Prostate gland (tissue), 2 donors: ENCODE measurements at regions not wholly inside any gene's neighbourhood (a gene's known extent, or its start where the extent isn't known, plus 50 kb on each side); places are given as distances from the start of the nearest gene placed in this dataset.

Experiments
- DNase-seq: peaks from one replicate; pipeline ENCODE4 v3.0.0-alpha.2; 2019; ENCODE audit warnings: low spot score
- H3K27ac ChIP-seq, 2 donors: fragments of 200-600 bp; sonication (generic); 2 replicates each; pipeline ENCODE4 v1.5.1; 2017 to 2019
- H3K27me3 ChIP-seq: fragments of 200-600 bp; sonication (generic); replicated peaks from 2 replicates; pipeline ENCODE4 v1.5.1; 2019; ENCODE audit not compliant: insufficient read depth
- H3K36me3 ChIP-seq, 2 donors: fragments of 200-600 bp; sonication (generic); 1 replicate in 1 of 2; 2 replicates in 1 of 2; pipeline versions ENCODE4 v1.5.1 to v1.8.1; 2017 to 2019
- H3K4me1 ChIP-seq: fragments of 200-600 bp; sonication (generic); replicated peaks from 2 replicates; pipeline ENCODE4 v1.5.1; 2019
- H3K4me3 ChIP-seq, 2 donors: fragments of 200-600 bp; sonication (generic); 2 replicates each; pipeline ENCODE4 v1.5.1; 2017 to 2019
- H3K9me3 ChIP-seq: fragments of 200-600 bp; sonication (generic); 2 replicates; pipeline ENCODE4 v1.5.1; 2017
- POLR2A ChIP-seq: fragments of 450-650 bp; IDR thresholded peaks from one replicate; pipeline ENCODE4 v1.6.1; 2016; ENCODE audit warnings: antibody characterized with exemption, mild to moderate bottlenecking
- POLR2AphosphoS5 ChIP-seq: sonication (generic); formaldehyde crosslinking; IDR thresholded peaks from one replicate; pipeline ENCODE4 v1.6.1; 2017; ENCODE audit warnings: antibody characterized with exemption
- WGBS: methylation state at CpG from one replicate; pipeline ENCODE4 v1.1.5; 2018; 5-methylcytosine and 5-hydroxymethylcytosine counted together
- intact Hi-C: fragments of 100-400 bp; cut with DNase I; formaldehyde crosslinking; loops from one replicate; pipeline ENCODE4 v1.14.2; 2022
- TF ChIP-seq, protein P1 (sequence below), 4 experiments: fragments of 200-600 bp in 2 of 4; fragments of 450-650 bp in 2 of 4; sonication (generic) in 2 of 4; IDR thresholded peaks; 1 replicate in 3 of 4; 2 replicates in 1 of 4; pipeline ENCODE4 v1.5.1; 2016 to 2019; ENCODE audit warnings: antibody characterized with exemption in 4 of 4, mild to moderate bottlenecking in 2 of 4, moderate library complexity in 2 of 4

DNA sequence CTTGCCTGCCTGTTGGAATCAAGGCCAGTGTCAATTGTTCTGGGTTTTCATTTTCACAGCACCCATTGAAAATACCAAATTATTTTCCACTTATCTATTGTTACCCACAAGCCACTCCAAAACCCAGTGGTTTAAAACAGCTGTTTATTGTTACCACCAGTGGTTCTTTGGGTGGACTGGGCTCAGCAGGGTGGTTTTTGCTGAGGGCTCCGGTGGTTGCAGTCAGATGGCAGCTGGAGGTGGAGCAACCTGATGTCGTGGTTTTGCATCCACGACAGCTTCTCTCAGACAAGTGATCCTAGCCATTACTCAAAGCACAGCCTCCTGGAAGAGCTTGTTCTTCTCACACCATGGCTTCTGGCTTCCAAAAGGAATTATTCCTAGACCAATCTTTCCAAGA is 235.1 kb upstream of the ADARB2 start:
- Histone ChIP-seq H3K4me3 (no peak overlapping the region), H3K4me1 (no peaks in the 10 kb centered on the region)
- intact Hi-C loops, result no loop called here

DNA sequence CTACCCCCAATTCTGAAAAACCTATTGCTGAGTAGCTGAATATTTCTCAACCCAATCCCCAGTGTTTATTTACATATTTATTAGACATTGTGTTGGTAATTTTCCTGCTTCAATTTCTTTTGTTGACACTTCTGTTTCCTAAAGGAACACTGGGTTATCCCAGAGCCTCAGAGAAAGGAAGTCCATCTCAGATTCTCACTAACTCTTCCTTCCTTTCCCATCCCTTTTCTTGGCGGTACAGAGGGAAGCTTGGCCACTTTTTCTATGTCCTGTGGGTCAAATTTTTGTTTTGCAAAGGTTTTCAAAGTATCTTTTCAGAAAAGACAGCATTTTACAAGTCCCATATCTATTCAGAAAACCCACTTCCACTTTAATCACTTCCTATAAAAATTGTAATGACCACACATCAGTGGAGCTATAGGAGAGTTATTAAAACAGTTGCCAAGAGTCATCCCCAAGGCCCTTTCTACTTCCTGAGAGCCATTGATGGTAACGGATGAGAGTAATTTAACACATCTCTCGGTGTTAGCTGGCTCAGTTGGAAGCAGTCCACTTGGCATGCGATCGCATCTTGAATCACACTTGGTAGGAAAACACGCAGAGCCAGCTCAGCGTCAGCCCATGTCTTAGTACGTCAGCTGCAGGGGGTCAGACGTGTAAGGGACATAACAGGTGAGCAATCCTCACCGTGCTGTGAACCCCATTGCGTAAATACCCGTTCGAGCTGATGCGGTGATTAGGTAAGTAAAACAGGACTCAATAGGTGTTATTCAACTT is 231.1 kb upstream of the ADARB2 start:
- intact Hi-C loops, result no loop called here
- 68% methylated on average over 14 of the region's 14 CpGs for WGBS

More for the DNA sequence above, 235.1 kb upstream of the ADARB2 start:
- DNase-seq, result no peak
- no peaks in the 10 kb centered on the region for H3K36me3 ChIP-seq
- WGBS, result 91% methylated on average over 3 of the region's 3 CpGs
- no peak overlapping the region for H3K27ac ChIP-seq
- no peaks in the 10 kb centered on the region for H3K27me3 ChIP-seq
- no peak for TF ChIP-seq POLR2AphosphoS5
- TF ChIP-seq, protein P1, sequence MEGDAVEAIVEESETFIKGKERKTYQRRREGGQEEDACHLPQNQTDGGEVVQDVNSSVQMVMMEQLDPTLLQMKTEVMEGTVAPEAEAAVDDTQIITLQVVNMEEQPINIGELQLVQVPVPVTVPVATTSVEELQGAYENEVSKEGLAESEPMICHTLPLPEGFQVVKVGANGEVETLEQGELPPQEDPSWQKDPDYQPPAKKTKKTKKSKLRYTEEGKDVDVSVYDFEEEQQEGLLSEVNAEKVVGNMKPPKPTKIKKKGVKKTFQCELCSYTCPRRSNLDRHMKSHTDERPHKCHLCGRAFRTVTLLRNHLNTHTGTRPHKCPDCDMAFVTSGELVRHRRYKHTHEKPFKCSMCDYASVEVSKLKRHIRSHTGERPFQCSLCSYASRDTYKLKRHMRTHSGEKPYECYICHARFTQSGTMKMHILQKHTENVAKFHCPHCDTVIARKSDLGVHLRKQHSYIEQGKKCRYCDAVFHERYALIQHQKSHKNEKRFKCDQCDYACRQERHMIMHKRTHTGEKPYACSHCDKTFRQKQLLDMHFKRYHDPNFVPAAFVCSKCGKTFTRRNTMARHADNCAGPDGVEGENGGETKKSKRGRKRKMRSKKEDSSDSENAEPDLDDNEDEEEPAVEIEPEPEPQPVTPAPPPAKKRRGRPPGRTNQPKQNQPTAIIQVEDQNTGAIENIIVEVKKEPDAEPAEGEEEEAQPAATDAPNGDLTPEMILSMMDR (IDR thresholded peaks at IDR 0.05), result no peak
- TF ChIP-seq POLR2A, result no peak
- H3K9me3 ChIP-seq, result no peaks in the 10 kb centered on the region

DNA sequence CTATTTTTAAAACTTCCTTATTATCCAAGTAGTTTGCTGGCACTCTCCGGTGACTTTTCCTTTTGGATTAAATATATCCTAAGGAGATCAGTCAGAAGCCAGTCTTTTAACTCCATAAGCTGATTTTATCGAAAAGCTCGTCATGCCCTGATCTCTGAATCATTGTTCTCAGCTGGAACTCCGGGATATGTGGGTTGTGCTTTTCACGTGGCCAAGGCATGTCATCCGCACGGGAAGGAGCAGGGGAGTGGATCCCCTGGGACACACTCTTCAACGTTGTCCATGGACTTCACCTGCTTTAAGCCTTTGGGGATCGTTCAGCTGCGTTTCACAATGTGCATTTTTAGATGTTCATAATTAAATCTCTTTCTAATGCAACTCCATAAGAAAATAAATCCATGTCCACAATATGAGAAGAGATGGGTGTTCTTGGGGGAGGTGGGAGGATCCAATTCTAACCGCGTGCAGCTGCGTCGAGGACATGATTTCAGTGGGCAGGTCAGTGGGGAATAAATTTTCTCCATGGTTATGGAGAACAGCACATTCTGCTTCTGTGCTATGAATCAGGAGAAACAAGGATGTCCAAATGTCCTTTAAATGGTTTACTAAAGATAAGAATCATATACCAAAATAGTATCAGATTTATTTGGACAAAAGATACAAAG is 229.5 kb upstream of the ADARB2 start:
- no peak for TF ChIP-seq POLR2A
- no peak for TF ChIP-seq POLR2AphosphoS5
- TF ChIP-seq, protein P1 (IDR thresholded peaks at IDR 0.05), result no peak
- 65% methylated on average over 14 of the region's 14 CpGs for WGBS
- no peak overlapping the region for H3K4me3 ChIP-seq
- H3K27ac ChIP-seq, result no peak overlapping the region
- no peaks in the 10 kb centered on the region for H3K36me3 ChIP-seq
- no peaks in the 10 kb centered on the region for H3K27me3 ChIP-seq
- no peak for DNase-seq
- intact Hi-C loops, result no loop called here
- H3K4me1 ChIP-seq, result no peaks in the 10 kb centered on the region
- no peaks in the 10 kb centered on the region for H3K9me3 ChIP-seq

More for the DNA sequence above, 231.1 kb upstream of the ADARB2 start:
- no peaks in the 10 kb centered on the region for H3K36me3 ChIP-seq
- DNase-seq, result no peak
- H3K9me3 ChIP-seq, result no peaks in the 10 kb centered on the region
- TF ChIP-seq POLR2A (no peak), POLR2AphosphoS5 (no peak)
- TF ChIP-seq, protein P1 (IDR thresholded peaks at IDR 0.05), result no peak
- H3K4me1 ChIP-seq, result no peaks in the 10 kb centered on the region
- no peak overlapping the region for H3K4me3 ChIP-seq
- no peaks in the 10 kb centered on the region for H3K27me3 ChIP-seq
- no peak overlapping the region for H3K27ac ChIP-seq

DNA sequence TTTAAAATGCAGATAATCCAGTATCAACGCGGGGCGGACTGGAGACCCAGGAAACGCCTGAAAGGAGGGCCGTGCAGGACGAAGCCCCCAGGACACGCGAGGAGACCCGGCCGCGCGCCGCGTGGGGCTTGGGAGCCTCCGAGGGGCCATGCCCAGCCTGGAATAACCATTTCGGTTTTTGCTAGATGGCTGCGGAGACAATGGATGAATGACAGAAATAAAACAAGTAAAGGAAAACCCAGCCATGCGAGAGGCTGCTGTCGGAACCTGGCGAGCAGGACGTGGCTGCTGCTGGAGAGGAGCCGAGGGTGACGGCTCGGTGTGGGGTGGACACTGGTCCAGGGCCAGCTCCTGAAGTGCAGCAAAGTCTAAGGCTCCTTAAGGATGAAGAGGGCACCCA is 227.2 kb upstream of the ADARB2 start:
- no peaks in the 10 kb centered on the region for H3K36me3 ChIP-seq
- H3K4me3 ChIP-seq, result no peak overlapping the region
- H3K27ac ChIP-seq, result no peak overlapping the region
- H3K27me3 ChIP-seq, result no peaks in the 10 kb centered on the region
- no peaks in the 10 kb centered on the region for H3K4me1 ChIP-seq
- 89% methylated on average over 24 of the region's 24 CpGs for WGBS
- DNase-seq, result no peak
- no peaks in the 10 kb centered on the region for H3K9me3 ChIP-seq
- intact Hi-C loops, result no loop called here
- no peak for TF ChIP-seq POLR2A
- TF ChIP-seq, protein P1 (IDR thresholded peaks at IDR 0.05), result no peak
- TF ChIP-seq POLR2AphosphoS5, result no peak

DNA sequence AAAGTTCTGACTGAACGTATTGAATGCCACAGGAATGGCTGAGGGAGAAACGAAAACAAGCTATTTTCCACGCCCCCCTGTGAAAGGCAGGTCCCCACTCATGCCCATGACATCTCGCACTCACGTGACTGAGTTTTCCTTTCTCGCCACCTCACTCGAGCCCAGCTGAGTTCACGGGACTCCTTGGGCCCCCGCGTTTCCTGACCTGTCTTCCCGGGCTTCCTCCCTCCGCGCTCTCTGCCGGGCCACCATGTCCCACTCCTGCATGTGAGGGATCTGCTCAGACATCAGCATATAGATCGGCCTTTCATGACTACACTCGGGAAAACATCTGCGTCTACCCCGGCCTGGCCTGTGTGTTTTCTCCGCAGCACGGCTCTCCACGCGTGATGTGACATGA is 226.0 kb upstream of the ADARB2 start:
- H3K9me3 ChIP-seq, result no peaks in the 10 kb centered on the region
- no peak overlapping the region for H3K27ac ChIP-seq
- H3K36me3 ChIP-seq, result no peaks in the 10 kb centered on the region
- H3K27me3 ChIP-seq, result no peaks in the 10 kb centered on the region
- no peak for DNase-seq
- H3K4me3 ChIP-seq, result no peak overlapping the region
- intact Hi-C loops, result no loop called here
- 92% methylated on average over 22 of the region's 22 CpGs for WGBS
- TF ChIP-seq, protein P1 (IDR thresholded peaks at IDR 0.05), result no peak
- TF ChIP-seq POLR2AphosphoS5, result no peak
- TF ChIP-seq POLR2A, result no peak
- H3K4me1 ChIP-seq, result no peaks in the 10 kb centered on the region
